T-helper 9 cell (primary cell): ENCODE measurements at regions not wholly inside any gene's neighbourhood (a gene's known extent, or its start where the extent isn't known, plus 50 kb on each side); places are given as distances from the start of the nearest gene placed in this dataset.

Source experiments
- DNase-seq: peaks from one replicate; pipeline ENCODE4 v3.0.0-alpha.2; 2020

DNA sequence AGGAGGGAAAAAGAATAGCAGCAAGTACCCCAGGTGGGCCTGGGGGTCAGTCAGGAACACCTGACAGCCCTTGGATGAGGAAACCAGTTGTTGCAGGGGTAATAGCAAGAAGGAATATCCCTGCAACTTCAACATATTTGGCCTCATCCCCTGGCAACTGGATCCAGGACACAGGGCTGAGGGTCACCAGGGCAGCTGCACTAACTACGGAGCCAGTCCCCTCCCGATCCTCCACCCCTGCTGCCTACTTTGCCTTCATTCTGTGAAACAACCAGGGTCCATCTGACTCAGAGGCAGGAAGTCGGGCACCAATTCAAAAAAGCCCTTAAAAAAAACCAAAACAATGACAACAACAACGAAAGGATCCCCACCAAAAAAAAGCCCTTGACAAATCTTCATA is 52.9 kb downstream of the FRMPD3 start:
- no peak for DNase-seq

DNA sequence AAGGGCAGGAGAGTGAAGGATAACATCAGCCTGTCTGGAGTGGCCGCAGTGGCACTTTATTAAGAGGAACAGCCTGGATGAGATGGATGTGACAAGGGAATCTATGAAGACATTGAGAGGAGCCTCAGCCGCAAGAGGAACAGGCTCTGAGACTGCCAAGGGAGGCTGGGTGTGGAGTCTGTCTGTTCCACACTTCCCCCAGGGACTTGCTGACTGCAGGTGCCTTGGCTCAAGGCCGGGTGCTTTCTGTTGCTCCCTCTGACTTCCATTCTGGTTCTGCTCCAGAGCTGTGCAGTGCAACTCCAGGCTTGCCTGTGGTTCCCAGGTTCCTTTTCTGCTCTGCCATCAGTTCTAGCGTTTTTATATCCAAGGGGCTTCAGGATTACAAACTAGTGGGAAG is 54.6 kb downstream of the FRMPD3 start:
- DNase-seq = no peak

DNA sequence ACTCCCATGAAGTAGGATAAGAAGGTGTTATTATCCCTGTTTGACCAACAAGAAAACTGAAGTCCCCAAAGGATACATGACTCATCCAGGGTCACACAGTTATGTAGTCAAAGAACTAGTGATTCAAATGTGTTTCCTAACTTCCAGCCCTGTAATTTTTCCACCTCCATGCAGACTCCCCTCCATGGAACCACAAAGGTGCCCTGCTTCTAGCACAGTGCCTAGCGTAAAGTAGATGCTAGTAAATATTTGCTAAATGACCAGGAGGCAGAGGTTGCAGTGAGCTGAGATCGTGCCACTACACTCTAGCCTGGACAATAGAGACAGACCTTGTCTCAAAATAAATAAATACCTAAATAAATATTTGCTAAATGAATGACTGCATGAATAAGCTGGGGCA is 55.8 kb downstream of the FRMPD3 start:
- DNase-seq = no peak

DNA sequence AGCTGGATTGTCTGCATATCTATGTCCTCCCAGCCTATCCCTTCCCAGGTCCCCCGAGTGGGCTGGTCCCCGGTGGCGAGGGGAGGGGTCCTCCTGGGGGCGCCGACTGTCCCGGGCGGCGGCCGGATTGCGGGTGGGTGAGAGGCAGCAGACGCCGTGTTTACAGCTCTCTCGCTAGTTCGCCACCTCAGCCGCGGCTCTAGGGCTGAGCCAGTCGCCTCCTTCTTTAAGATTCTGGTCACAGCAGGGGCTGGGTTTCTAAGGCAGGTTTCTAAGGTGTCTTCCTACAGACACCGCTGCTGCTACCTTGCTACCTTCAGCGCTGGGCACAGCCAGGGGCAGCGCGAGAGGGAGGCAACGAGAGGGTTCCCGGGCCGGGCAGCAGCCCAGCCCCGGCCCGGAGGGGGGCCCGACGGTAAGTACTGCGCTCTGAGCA is 57.2 kb downstream of the FRMPD3 start:
- DNase-seq = no peak

DNA sequence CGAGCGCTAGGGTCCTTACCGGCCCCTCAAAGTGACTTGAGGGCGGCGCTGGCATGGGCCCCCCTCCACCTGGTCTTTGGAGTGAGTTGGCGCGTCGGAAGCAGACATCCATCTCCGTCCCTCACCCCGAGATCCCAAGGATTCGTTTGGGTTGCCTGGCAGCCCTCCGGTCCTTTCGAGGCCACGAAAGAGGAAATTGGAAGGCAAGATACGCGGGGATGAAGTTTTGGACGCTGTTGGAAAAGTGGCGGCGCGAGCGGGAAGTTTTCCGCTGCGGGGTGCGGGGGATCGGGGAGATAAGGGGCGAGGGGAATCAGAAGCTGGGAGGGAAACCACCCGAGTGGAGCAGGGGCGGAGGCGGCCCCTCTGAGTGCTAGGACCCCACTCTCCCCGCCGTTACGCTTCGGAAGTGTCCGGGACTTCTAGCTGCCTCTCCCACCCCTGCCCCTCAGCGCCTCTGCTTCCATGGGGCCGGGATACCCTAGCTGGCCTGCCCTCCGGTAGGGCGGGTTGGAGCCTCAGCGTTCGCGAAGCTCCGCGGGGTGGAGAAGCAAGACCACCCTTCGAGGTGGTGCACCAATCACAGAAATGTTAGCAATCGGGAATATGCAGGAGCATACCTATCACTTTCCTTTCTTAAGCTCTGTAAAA is 57.8 kb downstream of the FRMPD3 start:
- DNase-seq = no peak

DNA sequence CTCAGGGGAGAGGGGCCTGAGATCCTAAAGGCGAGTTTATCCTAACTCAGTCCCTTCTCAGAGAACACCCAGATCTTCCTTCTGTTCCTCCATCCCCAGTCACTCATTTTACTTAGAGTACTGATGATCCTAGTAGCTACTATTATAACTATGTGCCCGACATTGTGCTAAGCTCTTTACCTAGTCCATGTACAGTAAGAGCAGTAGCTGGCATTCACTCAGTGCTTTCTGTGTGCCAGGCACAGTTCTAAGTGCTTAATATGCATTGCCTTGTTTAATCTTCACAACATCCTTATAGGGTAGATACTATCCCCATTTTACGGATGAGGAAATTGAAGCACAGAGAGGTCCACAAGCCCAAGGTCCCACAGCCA is 58.3 kb downstream of the FRMPD3 start:
- DNase-seq = no peak

DNA sequence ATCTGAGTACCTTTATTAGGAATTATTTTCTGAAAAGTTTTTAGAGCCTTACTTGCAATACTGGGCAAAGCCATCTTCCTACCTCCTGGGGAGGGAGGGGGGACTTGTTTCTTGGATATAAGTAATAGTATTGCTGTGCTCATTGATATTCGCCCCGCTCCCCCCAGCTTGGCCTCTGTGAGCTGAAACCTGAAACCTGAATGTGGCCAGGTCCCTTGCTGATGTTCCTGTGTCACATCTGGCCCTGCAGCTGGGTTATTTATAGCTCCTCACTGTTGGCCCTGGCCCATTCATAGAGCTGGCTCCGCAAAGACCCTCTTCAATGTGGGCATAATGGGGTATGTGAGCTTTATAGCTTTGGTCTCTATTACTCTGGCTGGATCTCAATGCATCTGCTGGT is 59.5 kb downstream of the FRMPD3 start:
- DNase-seq = no peak

DNA sequence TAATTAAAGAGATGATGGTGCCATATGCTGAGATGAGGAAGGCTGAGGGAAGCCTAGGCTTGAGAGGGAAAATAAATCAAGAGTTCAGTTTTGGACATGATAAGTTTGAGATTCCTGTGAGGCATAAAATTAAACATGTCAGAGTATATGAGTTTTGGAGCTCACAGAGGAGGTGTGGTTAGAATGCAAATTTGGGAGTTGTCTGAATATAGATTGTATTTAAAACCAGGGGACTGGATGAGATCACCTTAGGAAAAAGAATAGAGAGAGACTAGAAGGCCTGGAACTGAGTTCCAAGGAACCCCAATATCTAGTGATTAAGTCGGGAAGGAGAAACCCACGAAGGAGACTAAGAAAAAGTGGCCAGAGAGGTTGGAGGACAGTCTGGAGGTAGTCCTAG is 65.5 kb downstream of the FRMPD3 start:
- DNase-seq = no peak

DNA sequence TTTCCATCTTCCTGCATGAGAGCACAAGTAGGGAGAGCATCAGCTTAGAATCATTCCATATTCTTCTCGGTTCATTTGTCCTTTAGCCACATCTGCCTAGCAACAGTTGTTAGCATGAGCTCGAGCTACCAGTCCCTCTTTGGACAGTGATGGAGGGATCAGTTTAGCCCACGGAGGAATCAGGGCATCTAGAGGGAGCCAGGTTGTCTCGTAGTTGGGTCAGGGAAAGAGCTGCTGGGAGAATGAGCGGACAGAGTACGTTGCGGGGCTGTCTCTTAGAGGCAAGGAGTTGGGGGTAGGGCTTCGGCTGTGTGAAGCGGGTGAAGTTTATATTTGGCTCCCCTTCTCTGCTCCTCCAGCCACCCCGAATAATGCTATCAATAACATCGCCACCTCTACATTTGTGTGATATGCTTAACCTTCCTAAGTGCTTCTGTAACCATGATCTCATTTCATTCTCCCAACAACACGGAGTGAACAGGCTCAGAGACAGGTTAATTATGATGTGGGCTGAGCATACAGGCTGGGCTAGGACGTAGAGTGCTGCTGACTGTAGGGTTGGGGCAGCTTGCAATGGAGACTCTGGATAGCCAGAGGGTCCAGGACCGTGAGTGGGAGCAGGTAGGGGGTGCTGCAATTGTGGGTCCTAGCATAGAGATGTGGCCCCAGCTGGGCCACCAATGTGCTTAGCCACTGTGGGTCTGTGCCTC is 72.6 kb downstream of the FRMPD3 start:
- DNase-seq = no peak

DNA sequence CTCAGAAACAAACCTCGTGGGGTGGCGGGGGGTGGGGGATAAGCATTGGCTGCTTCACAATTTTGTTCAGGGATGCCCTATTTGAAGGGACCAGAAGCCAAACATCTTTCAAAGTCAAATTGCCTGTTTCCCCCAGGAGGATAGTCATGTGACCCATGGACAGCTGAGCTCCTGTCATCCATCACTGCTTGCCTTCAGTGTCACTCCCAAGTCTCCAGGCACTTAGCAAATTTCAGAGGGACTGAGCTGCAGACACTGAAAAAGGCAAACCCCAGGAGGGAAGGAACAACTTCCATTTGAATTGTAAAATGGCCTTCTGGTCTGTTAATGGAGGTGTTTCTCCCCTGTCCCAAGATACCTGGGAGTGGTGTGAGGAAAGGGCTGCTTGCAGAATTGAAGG is 73.4 kb downstream of the FRMPD3 start:
- DNase-seq = no peak

DNA sequence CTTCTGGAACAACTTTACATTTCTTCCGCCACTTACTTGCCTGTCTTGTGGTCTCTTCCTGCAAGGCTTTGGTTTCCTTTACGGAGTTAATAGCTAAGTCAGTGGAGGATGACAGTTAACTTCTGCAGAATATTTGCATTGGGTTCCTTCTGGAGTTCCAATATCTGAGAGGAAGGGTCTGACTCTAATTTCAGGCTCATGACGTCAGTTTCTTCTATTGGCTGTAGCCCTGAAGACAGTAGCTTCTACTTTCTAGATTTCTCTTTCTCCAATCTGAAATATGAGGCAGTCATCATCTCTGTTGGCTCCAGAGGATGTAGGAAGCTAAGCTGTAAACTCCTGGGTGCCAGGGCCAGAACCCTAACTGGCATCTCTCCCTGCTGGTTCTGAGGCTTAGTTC is 76.7 kb downstream of the FRMPD3 start:
- DNase-seq = no peak

DNA sequence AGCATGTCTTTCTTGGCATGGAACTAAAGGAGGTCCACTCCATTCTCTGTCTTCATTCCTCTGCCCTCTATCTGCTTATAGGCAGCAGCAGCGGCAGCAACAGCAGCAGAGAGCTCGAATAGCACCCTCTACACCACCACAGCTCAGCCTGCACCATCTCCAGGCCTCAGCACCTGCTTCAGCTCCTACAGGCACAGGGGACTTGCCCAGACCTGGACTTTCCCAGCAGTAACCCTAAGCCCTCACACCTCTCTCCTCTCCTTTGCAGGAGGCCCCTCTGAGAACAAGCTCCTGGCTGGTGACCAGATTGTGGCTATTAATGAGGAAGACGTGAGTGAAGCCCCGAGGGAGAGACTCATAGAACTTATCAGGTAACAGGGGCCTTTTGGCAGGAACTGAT is 80.7 kb downstream of the FRMPD3 start:
- DNase-seq = no peak

DNA sequence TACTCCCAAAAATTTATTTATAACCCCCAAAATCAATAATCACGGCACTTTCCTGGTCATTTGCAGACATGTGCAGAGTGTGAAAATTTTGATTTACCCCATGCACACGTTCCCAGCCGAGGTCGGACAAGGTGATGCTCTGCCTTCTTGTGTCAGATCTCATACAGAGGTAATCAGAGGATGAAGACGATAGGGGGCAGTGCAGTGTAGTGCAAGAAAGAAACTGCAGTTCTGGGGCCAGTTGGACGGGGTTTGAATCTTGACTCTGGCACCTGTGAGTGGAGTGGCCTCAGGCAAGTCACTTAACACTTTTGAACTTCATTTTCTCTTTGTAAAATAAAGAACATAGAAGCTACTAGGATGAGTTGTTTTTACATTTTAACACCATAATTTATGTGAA is 88.4 kb downstream of the FRMPD3 start:
- peak; percentile 4 for DNase-seq

DNA sequence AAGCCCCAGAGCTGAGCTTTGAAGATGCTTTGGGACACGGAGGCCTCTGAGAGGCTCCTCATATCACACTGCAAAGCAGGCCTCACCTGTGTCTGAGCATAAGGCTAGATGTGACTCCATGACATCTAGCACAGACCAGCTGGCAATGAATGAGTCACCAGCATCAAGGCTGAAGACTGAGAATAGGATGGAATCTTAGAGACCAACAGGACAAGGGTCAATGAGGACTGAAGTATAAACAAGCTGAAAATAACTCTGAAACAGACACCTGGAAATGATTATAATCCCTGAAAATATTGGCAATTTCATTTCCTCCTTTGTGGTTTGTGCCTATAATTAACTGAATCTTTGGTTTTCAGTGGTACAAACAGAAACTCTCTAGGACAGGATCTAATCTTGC is 87.1 kb upstream of the PRPS1 start:
- no peak for DNase-seq

DNA sequence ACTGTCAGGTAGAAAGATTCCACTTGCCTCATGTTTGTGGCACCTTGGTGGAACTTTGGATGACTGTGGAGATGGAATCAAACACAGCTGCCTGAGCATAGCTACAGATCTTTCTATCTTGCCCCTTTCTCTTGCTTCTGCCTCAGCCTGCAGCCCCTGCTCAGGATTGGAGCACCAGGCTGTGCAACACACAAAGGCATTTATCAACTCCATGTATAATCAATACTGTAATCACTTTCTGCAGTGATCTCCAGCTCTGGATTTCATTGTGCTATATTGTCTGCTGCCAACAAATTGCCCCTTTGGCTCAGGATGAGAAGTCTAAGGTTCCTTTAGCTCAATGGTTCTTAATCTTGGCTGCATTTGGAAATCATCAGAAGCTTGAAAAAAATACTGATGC is 86.3 kb upstream of the PRPS1 start:
- no peak for DNase-seq

DNA sequence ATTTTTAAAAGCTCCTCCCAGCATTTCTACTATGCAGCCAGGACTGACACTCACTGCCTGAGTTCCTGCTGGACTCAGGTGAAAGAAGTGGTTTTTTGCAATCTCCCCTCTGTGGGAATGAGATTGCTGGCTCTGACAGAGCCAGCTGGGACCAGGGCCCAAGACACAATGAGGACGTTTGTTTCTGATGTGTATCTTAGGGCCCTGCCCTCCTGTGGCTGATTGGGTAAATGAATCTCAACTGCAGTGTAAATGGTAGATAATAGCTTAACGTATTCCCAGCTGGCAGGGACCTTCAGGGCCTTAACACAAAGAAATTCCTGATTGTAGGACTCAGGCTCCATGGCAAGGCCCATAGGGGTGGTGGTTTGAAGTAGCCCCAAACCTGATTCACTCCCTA is 85.8 kb upstream of the PRPS1 start:
- no peak for DNase-seq

DNA sequence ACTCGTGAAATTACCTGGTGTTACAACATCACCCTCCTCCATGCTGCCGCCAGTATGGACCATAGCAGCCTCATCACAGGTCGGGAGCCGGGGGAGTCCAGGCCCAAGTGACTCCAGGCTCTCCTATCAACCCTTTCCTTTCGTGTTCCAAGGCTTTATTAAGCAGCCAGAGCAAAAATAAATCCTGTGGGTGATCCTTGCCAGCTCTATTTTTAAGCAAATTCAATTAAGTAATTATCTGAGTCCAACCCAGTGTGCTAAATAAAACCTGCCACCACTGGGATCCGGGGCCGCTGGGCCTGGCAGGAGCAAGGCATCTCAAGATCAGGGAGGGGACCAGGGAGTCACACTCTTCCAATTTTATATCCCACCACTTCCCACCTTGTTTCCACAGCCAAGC is 80.7 kb upstream of the PRPS1 start:
- no peak for DNase-seq

DNA sequence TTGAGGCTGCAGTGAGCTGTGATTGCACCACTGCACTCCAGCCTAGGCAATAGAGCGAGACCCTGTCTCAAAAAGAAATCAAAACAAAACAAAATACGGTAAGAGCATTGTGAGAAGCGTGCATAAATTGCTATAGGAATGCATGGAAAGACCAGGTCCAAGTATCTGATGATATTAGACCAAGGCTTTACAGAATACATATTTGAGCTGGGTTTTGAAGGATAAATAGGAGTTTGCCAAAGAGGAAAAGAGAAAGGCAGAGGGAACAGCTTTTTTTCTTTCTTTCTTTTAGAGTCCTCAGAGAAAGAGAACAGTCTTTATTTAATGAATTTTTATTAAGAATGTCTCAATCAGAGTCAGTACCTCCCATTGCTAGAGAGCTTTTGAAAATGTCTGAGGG is 79.5 kb upstream of the PRPS1 start:
- no peak for DNase-seq

DNA sequence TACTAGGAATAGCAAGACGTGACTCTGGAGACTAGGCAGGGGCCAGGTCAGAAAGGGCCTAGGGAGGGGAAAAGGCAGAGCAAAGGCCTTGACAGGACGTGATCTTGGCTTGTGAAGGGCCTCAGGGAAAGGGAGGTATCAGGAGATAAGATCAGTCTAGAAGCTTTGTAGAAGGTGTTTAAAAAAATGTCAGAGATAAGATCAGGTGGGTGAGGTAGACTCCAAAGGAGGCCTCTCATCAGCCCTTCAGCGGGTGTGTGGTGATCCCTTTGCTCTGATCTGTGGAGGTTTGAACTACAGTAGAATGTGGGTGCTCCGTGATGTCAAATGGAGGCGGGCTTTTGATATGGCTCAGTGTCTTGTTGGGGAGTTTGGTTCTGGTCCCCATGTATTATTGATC is 78.8 kb upstream of the PRPS1 start:
- no peak for DNase-seq

DNA sequence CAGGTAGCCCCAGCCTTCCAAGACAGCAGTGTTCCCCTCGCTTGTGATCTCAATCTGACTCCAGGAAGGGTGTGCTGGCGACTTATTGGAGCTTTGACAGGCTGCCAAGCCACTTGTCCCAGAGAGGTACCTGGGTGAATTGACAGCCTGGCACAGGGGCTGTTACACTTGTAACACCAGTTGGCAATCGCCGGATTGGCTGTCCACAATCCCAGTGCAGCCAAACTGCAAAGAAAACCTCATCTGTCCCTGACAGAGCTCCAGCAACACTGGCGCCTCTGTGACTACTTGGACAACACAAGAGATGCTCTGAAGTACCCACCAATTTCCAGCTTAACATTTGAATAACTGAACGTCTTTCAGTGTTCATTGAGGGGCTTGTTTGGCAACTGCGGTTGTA is 76.8 kb upstream of the PRPS1 start:
- DNase-seq = no peak

DNA sequence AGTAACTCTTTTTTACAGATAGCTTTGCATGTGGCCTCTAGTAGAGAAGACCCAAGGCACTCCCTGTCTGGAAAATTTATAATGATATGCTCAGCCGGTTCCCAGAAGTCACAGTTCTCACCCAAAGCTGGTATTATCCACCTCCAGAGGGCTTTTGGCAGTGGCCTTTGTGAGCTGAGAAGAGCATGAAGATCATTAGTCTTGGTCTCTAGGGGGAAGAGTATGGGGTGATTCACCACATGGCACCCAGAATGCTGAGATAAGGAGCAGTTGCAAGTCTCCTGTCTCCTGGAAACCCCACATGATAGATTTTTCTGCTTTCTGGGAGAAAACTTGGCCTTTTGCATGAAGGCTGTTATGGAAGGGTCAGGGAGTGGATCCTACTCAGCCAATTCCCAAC is 75.4 kb upstream of the PRPS1 start:
- no peak for DNase-seq

DNA sequence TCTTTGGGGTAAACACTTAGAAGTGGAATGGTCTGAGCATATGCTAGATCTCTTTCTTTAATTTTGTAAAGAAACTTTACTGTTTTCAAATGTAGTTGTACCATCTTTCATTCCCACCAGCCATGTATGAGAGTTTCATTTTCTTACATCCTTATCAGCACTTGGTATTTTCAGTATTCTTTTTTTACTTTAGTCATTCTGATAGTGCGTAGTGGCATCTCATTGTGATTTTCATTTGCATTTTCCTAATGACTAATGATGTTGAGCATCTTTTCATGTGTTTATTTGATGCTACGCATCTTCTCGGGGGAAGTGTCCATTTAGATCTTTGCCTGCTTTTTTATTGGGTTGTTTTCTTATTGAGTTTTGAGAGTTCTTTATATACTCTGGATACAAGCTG is 71.3 kb upstream of the PRPS1 start:
- no peak for DNase-seq

DNA sequence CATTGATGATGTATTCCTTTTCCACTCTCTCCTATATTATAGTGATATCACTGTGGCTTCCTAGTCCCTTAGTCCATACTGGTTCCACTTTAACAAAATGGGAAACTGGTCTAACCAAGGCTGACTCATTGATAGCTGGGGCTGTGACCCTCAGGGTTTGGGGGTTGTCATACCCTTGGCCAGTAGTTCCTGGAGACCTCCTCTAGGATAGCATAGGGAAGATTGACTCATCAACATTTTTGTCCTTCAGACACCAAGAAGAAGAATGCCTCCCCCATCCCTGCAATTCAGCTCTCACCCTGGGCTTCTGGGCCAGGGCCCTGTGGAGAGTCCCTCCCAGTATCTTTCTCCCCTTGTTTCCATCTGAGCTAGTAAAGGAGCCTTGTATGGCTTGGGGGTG is 68.8 kb upstream of the PRPS1 start:
- no peak for DNase-seq

DNA sequence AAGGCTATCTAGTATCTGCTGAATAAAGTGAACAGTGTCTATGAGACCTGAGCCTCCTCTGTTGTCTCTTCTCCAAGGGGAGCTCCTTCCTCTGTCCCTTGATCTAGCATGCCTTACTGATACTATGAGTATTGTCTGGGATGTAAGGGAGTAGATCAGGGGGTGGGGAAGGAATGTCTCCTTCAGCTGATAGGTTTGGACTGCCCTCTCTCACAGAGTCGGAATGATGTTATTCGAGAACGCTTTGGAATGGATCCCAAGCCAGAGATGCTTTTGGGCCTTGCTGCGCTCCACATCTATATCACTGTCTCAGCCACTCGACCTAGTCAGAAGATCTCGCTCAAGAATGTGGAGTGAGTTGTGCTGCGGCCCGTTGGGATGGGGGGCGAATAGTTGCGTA is 68.3 kb upstream of the PRPS1 start:
- DNase-seq = no peak

DNA sequence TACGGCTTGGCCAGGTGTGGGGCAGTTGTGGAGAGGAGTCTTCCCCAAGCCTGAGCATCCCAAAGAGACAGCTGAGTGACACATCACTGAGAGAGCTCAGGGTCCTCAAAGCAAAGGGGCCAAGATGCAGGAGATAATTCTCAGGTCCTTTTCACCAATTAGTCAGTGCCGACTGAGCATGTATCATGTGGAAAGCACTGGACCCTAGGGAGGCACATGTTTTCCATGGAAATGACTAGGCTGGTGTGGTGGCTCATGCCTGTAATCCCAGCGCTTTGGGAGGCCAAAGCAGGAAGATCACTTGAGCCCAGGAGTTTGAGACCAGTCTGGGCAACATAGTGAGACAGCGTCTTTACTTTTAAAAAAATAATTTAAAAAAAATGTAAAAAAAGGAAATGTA is 67.3 kb upstream of the PRPS1 start:
- DNase-seq = no peak
